ENCODE measurements at regions not wholly inside any gene's neighbourhood (a gene's known extent, or its start where the extent isn't known, plus 50 kb on each side); places are given as distances from the start of the nearest gene placed in this dataset.
A peak's percentile ranks its signal among the peaks of the same experiment; 100 is the strongest.

- TF ChIP-seq EGR1 (IDR thresholded peaks at IDR 0.05; ENCODE audit: borderline replicate concordance in 1 of 2, low read depth in 2 of 2, low read length in 2 of 2) (no peak), SIN3A (IDR thresholded peaks at IDR 0.05; ENCODE audit: low read depth, low read length) (no peak), RELB (IDR thresholded peaks at IDR 0.05; ENCODE audit: low read depth) (no peak), CREM (IDR thresholded peaks at IDR 0.05; ENCODE audit: low read depth) (peak; percentile 24; the same call in 1 of the 2 replicates), CHD1 (IDR thresholded peaks at IDR 0.05; ENCODE audit: low read depth, low read length) (no peak), ASH2L (IDR thresholded peaks at IDR 0.05; ENCODE audit: borderline replicate concordance, low read depth) (no peak), GABPA (IDR thresholded peaks at IDR 0.05; ENCODE audit: low read depth) (peak; percentile 51; the same call in 1 of the 2 replicates)
Observed at GRCh38 chr6:95804847-95805541, 210.8 kb upstream of the FUT9 start.

All from GM12878 (cell line).